ENCODE measurements at regions not wholly inside any gene's neighbourhood (a gene's known extent, or its start where the extent isn't known, plus 50 kb on each side); places are given as distances from the start of the nearest gene placed in this dataset.

DNA sequence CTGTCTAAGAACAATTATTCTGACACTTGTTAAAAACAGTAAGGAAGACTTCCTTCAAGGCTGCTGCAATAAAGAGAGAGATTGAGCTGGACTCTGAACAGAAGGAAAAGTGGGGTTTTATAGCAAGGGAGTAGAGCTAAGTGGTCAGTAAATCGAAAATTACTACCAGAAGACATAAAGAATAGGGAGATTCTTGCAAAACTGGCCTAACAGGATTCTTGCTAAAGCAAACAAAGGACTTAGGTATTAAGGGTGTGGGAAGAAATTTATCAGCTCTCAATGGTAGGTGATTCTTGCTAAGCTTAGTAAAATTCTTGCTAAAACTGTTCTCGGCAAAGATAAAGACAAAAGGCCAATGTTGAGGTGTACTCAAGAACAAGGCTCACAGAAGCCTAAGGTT, 300.5 kb downstream of the SLCO4C1 start:
- no peak for ATAC-seq
- TF ChIP-seq ZFP3 (CRISPR knock-in tag; IDR thresholded peaks at IDR 0.05) (no peak), SNAI2 (CRISPR knock-in tag; IDR thresholded peaks at IDR 0.05) (no peak), BACH2 (CRISPR knock-in tag; IDR thresholded peaks at IDR 0.05; ENCODE audit: borderline replicate concordance) (no peak), ZNF565 (CRISPR knock-in tag; conservative IDR thresholded peaks at IDR 0.05; ENCODE audit: low read depth) (no peak), CREB5 (CRISPR knock-in tag; IDR thresholded peaks at IDR 0.05; ENCODE audit: low read depth) (no peak), ZC3H10 (CRISPR knock-in tag; IDR thresholded peaks at IDR 0.05) (no peak)
- TF ChIP-seq, protein P1, sequence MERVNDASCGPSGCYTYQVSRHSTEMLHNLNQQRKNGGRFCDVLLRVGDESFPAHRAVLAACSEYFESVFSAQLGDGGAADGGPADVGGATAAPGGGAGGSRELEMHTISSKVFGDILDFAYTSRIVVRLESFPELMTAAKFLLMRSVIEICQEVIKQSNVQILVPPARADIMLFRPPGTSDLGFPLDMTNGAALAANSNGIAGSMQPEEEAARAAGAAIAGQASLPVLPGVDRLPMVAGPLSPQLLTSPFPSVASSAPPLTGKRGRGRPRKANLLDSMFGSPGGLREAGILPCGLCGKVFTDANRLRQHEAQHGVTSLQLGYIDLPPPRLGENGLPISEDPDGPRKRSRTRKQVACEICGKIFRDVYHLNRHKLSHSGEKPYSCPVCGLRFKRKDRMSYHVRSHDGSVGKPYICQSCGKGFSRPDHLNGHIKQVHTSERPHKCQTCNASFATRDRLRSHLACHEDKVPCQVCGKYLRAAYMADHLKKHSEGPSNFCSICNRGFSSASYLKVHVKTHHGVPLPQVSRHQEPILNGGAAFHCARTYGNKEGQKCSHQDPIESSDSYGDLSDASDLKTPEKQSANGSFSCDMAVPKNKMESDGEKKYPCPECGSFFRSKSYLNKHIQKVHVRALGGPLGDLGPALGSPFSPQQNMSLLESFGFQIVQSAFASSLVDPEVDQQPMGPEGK (CRISPR knock-in tag; IDR thresholded peaks at IDR 0.05; ENCODE audit: borderline replicate concordance), result no peak

DNA sequence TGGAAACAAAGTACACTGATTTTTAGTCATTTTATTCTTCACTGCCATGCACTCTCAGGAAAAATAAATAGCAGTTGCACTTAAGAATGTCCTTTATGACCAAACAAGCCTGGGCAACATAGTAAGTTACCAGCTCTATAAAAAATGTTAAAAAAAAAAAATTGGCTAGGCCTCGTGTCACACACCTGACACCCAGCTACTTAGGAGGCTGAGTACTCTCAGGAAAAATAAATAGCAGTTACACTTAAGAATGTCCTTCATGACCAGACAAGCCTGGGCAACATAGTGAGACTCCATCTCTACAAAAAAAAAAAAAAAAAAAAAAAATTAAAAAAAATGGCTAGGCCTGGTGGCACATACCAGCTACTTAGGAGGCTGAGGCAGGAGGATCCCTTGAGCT, 304.6 kb downstream of the SLCO4C1 start:
- TF ChIP-seq TCF4 (CRISPR knock-in tag; IDR thresholded peaks at IDR 0.05; ENCODE audit: borderline replicate concordance) (no peak), RARB (CRISPR knock-in tag; IDR thresholded peaks at IDR 0.05) (no peak), ISL1 (CRISPR knock-in tag; IDR thresholded peaks at IDR 0.05) (no peak), OSR1 (CRISPR knock-in tag; IDR thresholded peaks at IDR 0.05) (no peak), TOX (CRISPR knock-in tag; IDR thresholded peaks at IDR 0.05; ENCODE audit: borderline replicate concordance) (no peak), BACH2 (CRISPR knock-in tag; IDR thresholded peaks at IDR 0.05; ENCODE audit: borderline replicate concordance) (no peak), PPARA (CRISPR knock-in tag; IDR thresholded peaks at IDR 0.05; ENCODE audit: borderline replicate concordance) (no peak), TSHZ2 (CRISPR knock-in tag; IDR thresholded peaks at IDR 0.05) (no peak), ZFP3 (CRISPR knock-in tag; IDR thresholded peaks at IDR 0.05) (no peak), ZC3H10 (CRISPR knock-in tag; IDR thresholded peaks at IDR 0.05) (no peak), CREB5 (CRISPR knock-in tag; IDR thresholded peaks at IDR 0.05; ENCODE audit: low read depth) (no peak), ESRRG (CRISPR knock-in tag; IDR thresholded peaks at IDR 0.05) (no peak), ZFP30 (CRISPR knock-in tag; IDR thresholded peaks at IDR 0.05) (no peak), ARNTL (CRISPR knock-in tag; IDR thresholded peaks at IDR 0.05; ENCODE audit: borderline replicate concordance, low read depth) (no peak), SNAI2 (CRISPR knock-in tag; IDR thresholded peaks at IDR 0.05) (no peak), CSDC2 (CRISPR knock-in tag; IDR thresholded peaks at IDR 0.05) (no peak)
- TF ChIP-seq, protein P2, sequence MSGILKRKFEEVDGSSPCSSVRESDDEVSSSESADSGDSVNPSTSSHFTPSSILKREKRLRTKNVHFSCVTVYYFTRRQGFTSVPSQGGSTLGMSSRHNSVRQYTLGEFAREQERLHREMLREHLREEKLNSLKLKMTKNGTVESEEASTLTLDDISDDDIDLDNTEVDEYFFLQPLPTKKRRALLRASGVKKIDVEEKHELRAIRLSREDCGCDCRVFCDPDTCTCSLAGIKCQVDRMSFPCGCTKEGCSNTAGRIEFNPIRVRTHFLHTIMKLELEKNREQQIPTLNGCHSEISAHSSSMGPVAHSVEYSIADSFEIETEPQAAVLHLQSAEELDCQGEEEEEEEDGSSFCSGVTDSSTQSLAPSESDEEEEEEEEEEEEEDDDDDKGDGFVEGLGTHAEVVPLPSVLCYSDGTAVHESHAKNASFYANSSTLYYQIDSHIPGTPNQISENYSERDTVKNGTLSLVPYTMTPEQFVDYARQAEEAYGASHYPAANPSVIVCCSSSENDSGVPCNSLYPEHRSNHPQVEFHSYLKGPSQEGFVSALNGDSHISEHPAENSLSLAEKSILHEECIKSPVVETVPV (CRISPR knock-in tag; IDR thresholded peaks at IDR 0.05), result no peak
- TF ChIP-seq, protein P1 (CRISPR knock-in tag; IDR thresholded peaks at IDR 0.05; ENCODE audit: borderline replicate concordance), result no peak

DNA sequence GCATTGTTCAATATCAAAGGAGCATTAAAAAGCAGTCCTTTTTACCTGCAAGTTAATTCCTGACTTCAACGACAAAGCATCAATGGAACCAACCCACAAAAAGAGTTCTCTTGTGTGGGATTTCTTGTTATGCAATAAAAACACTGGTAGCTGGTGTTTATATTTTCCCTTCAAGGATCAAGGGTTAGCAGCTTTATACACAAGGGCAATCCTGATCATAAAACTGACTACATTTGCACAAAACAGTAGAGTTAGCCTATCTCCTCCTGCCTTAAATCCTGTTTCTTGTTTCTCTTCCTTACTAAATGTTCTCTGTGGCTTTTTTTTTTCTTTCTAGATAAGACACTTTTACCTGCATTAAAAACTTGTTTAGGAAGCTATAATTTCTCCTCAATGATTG, 306.4 kb downstream of the SLCO4C1 start:
- no peak for TF ChIP-seq ZNF565 (CRISPR knock-in tag; conservative IDR thresholded peaks at IDR 0.05; ENCODE audit: low read depth)
- no peak for TF ChIP-seq CSDC2 (CRISPR knock-in tag; IDR thresholded peaks at IDR 0.05)
- TF ChIP-seq CREB5 (CRISPR knock-in tag; IDR thresholded peaks at IDR 0.05; ENCODE audit: low read depth), result no peak
- TF ChIP-seq OSR1 (CRISPR knock-in tag; IDR thresholded peaks at IDR 0.05), result no peak
- TF ChIP-seq ZNF70 (CRISPR knock-in tag; IDR thresholded peaks at IDR 0.05), result no peak
- no peak for ATAC-seq

More for the DNA sequence above, 304.6 kb downstream of the SLCO4C1 start:
- no peak for ATAC-seq
